ENCODE measurements at regions not wholly inside any gene's neighbourhood (a gene's known extent, or its start where the extent isn't known, plus 50 kb on each side); places are given as distances from the start of the nearest gene placed in this dataset.

GRCh38 chr7:136702913-136703312, 165.5 kb upstream of the CHRM2 start:
- Mint-ChIP-seq H3K27me3 (ENCODE audit: unreplicated experiment) (no peaks in the 10 kb centered on the region), H3K36me3 (ENCODE audit: unreplicated experiment) (no peaks in the 10 kb centered on the region), H3K4me3 (ENCODE audit: unreplicated experiment) (no peak overlapping the region), H3K4me1 (ENCODE audit: unreplicated experiment) (no peaks in the 10 kb centered on the region), H3K9me3 (ENCODE audit: unreplicated experiment) (no peaks in the 10 kb centered on the region), H3K27ac (ENCODE audit: unreplicated experiment) (no peak overlapping the region)
- DNase-seq (ENCODE audit: extremely low spot score, unreplicated experiment) = no peak
- TF ChIP-seq, protein P1, sequence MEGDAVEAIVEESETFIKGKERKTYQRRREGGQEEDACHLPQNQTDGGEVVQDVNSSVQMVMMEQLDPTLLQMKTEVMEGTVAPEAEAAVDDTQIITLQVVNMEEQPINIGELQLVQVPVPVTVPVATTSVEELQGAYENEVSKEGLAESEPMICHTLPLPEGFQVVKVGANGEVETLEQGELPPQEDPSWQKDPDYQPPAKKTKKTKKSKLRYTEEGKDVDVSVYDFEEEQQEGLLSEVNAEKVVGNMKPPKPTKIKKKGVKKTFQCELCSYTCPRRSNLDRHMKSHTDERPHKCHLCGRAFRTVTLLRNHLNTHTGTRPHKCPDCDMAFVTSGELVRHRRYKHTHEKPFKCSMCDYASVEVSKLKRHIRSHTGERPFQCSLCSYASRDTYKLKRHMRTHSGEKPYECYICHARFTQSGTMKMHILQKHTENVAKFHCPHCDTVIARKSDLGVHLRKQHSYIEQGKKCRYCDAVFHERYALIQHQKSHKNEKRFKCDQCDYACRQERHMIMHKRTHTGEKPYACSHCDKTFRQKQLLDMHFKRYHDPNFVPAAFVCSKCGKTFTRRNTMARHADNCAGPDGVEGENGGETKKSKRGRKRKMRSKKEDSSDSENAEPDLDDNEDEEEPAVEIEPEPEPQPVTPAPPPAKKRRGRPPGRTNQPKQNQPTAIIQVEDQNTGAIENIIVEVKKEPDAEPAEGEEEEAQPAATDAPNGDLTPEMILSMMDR (IDR thresholded peaks at IDR 0.05) = no peak

- H3K27ac Mint-ChIP-seq (ENCODE audit: unreplicated experiment) = no peak overlapping the region
- no peaks in the 10 kb centered on the region for H3K4me1 Mint-ChIP-seq (ENCODE audit: unreplicated experiment)
- DNase-seq (ENCODE audit: extremely low spot score, unreplicated experiment) = no peak
- TF ChIP-seq, protein P1 (IDR thresholded peaks at IDR 0.05) = no peak
- no peak overlapping the region for H3K4me3 Mint-ChIP-seq (ENCODE audit: unreplicated experiment)
- no peaks in the 10 kb centered on the region for H3K36me3 Mint-ChIP-seq (ENCODE audit: unreplicated experiment)
- H3K9me3 Mint-ChIP-seq (ENCODE audit: unreplicated experiment) = no peaks in the 10 kb centered on the region
- H3K27me3 Mint-ChIP-seq (ENCODE audit: unreplicated experiment) = no peaks in the 10 kb centered on the region
Observed at GRCh38 chr7:136698977-136699376, 169.5 kb upstream of the CHRM2 start.

DNA sequence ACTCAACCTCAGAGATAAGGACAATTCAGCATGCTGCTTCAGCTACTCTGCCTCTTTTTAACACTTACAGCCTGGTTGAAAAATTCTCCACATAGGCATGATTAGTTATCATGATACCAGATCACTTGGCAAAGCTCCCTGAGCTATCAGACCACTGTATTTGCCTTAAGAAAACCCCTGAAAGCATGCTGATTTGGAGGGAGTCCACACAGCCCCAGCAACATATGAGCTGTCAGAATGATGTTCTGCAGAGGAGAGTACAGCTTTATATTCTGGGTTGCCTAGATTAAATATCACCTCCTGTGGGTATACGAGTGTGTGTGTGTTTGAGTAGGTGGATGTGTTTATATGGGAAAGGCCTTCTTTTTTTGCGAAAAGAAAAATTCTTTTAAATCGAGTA, 170.2 kb upstream of the CHRM2 start:
- H3K27ac Mint-ChIP-seq (ENCODE audit: unreplicated experiment) = no peak overlapping the region
- no peaks in the 10 kb centered on the region for H3K36me3 Mint-ChIP-seq (ENCODE audit: unreplicated experiment)
- no peaks in the 10 kb centered on the region for H3K27me3 Mint-ChIP-seq (ENCODE audit: unreplicated experiment)
- H3K9me3 Mint-ChIP-seq (ENCODE audit: unreplicated experiment) = no peaks in the 10 kb centered on the region
- H3K4me1 Mint-ChIP-seq (ENCODE audit: unreplicated experiment) = no peaks in the 10 kb centered on the region
- DNase-seq (ENCODE audit: extremely low spot score, unreplicated experiment) = no peak
- TF ChIP-seq, protein P1 (IDR thresholded peaks at IDR 0.05) = no peak
- no peak overlapping the region for H3K4me3 Mint-ChIP-seq (ENCODE audit: unreplicated experiment)

DNA sequence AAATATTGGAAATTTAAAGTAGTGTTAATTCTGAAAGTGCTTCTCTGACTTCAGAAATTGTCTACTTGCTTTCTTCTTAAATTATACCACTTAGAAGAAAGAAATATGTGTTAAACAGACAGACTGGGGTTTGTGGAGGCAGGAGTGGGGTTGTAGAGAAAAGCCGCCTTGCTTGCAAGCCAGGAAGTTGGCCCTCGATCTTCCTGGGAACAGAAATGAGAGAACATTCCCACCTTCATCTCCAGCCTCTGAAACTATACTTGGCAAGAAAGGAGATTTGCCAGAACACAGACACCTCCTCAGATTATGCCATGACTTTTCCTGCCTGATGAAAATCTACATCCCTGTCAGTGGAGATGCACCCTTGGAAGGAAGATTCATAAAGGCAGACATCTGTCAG, 171.2 kb upstream of the CHRM2 start:
- DNase-seq (ENCODE audit: extremely low spot score, unreplicated experiment) = no peak
- no peak overlapping the region for H3K4me3 Mint-ChIP-seq (ENCODE audit: unreplicated experiment)
- TF ChIP-seq, protein P1 (IDR thresholded peaks at IDR 0.05) = no peak
- H3K27me3 Mint-ChIP-seq (ENCODE audit: unreplicated experiment) = no peaks in the 10 kb centered on the region
- H3K9me3 Mint-ChIP-seq (ENCODE audit: unreplicated experiment) = no peaks in the 10 kb centered on the region
- no peaks in the 10 kb centered on the region for H3K36me3 Mint-ChIP-seq (ENCODE audit: unreplicated experiment)
- H3K4me1 Mint-ChIP-seq (ENCODE audit: unreplicated experiment) = no peaks in the 10 kb centered on the region
- no peak overlapping the region for H3K27ac Mint-ChIP-seq (ENCODE audit: unreplicated experiment)

- no peak overlapping the region for H3K27ac Mint-ChIP-seq (ENCODE audit: unreplicated experiment)
- TF ChIP-seq, protein P1 (IDR thresholded peaks at IDR 0.05) = no peak
Observed at GRCh38 chr7:136693166-136694119, 175.0 kb upstream of the CHRM2 start.

More at GRCh38 chr7:136693166-136694119, 175.0 kb upstream of the CHRM2 start:
- Mint-ChIP-seq H3K36me3 (ENCODE audit: unreplicated experiment) (no peaks in the 10 kb centered on the region), H3K4me3 (ENCODE audit: unreplicated experiment) (no peak overlapping the region), H3K4me1 (ENCODE audit: unreplicated experiment) (no peaks in the 10 kb centered on the region), H3K27me3 (ENCODE audit: unreplicated experiment) (no peaks in the 10 kb centered on the region), H3K9me3 (ENCODE audit: unreplicated experiment) (no peaks in the 10 kb centered on the region)
- no peak for DNase-seq (ENCODE audit: extremely low spot score, unreplicated experiment)

All from osteocyte (in vitro differentiated cells).